ENCODE measurements at regions not wholly inside any gene's neighbourhood (a gene's known extent, or its start where the extent isn't known, plus 50 kb on each side); places are given as distances from the start of the nearest gene placed in this dataset.

GRCh38 chr6:14193524-14193923, 76.0 kb downstream of the CD83 start:
- H3F3A ChIP-seq (ENCODE audit: insufficient read depth), result no peaks in the 10 kb centered on the region
- TF ChIP-seq, protein P1, sequence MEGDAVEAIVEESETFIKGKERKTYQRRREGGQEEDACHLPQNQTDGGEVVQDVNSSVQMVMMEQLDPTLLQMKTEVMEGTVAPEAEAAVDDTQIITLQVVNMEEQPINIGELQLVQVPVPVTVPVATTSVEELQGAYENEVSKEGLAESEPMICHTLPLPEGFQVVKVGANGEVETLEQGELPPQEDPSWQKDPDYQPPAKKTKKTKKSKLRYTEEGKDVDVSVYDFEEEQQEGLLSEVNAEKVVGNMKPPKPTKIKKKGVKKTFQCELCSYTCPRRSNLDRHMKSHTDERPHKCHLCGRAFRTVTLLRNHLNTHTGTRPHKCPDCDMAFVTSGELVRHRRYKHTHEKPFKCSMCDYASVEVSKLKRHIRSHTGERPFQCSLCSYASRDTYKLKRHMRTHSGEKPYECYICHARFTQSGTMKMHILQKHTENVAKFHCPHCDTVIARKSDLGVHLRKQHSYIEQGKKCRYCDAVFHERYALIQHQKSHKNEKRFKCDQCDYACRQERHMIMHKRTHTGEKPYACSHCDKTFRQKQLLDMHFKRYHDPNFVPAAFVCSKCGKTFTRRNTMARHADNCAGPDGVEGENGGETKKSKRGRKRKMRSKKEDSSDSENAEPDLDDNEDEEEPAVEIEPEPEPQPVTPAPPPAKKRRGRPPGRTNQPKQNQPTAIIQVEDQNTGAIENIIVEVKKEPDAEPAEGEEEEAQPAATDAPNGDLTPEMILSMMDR (IDR thresholded peaks at IDR 0.05; ENCODE audit: insufficient read depth, low read length, poor library complexity, severe bottlenecking), result no peak
- TF ChIP-seq EZH2phosphoT487 (conservative IDR thresholded peaks at IDR 0.05; ENCODE audit: low read length), result no peak

DNA sequence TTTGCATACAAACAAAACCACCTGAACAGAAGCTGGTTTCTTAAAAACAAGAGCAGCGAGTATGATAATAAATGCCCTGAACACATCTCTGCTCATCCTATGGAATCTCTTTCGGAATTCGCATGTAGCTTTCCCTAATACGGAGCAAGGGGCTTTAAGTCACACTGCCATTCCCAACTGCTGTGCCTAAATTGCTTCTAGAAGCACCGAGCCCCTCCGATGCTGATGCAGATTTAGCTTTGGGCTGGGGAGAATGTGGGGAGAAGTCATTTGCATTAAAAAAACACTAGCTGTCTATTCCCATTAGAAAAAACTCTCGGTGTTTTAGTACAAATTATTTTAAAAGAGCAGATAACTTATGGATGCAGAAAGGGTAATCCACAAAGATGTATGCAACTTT, 76.9 kb downstream of the CD83 start:
- Histone ChIP-seq H3K4me2 (ENCODE audit: low read depth, low read length, poor library complexity, severe bottlenecking) (no peak overlapping the region), H4K20me1 (ENCODE audit: low read depth, low read length) (no peaks in the 10 kb centered on the region), H3K27ac (ENCODE audit: low read depth, low read length) (no peak overlapping the region), H3K79me2 (ENCODE audit: insufficient read depth, low read length) (no peaks in the 10 kb centered on the region), H2AFZ (ENCODE audit: low read depth, low read length, severe bottlenecking) (no peak overlapping the region), H3K9me3 (ENCODE audit: insufficient read depth, low read length) (no peaks in the 10 kb centered on the region), H3K9me2 (replicated peaks; ENCODE audit: insufficient read depth, low read length) (no peaks in the 10 kb centered on the region), H3K4me3 (ENCODE audit: insufficient read depth, low read length, poor library complexity, severe bottlenecking) (no peak overlapping the region), H3F3A (ENCODE audit: insufficient read depth) (no peaks in the 10 kb centered on the region), H3K36me3 (ENCODE audit: low read length) (no peaks in the 10 kb centered on the region), H3K27me3 (ENCODE audit: low read length) (no peaks in the 10 kb centered on the region), H3K9ac (ENCODE audit: low read length) (no peak overlapping the region)
- TF ChIP-seq, protein P1 (IDR thresholded peaks at IDR 0.05; ENCODE audit: insufficient read depth, low read length, poor library complexity, severe bottlenecking), result no peak
- TF ChIP-seq EZH2phosphoT487 (conservative IDR thresholded peaks at IDR 0.05; ENCODE audit: low read length), result no peak

More at GRCh38 chr6:14193524-14193923, 76.0 kb downstream of the CD83 start:
- no peak overlapping the region for H2AFZ ChIP-seq (ENCODE audit: low read depth, low read length, severe bottlenecking)
- no peak overlapping the region for H3K9ac ChIP-seq (ENCODE audit: low read length)
- no peaks in the 10 kb centered on the region for H3K9me2 ChIP-seq (replicated peaks; ENCODE audit: insufficient read depth, low read length)
- no peak overlapping the region for H3K4me2 ChIP-seq (ENCODE audit: low read depth, low read length, poor library complexity, severe bottlenecking)
- no peak overlapping the region for H3K4me3 ChIP-seq (ENCODE audit: insufficient read depth, low read length, poor library complexity, severe bottlenecking)
- no peaks in the 10 kb centered on the region for H3K9me3 ChIP-seq (ENCODE audit: insufficient read depth, low read length)
- H3K79me2 ChIP-seq (ENCODE audit: insufficient read depth, low read length), result no peaks in the 10 kb centered on the region
- H3K27me3 ChIP-seq (ENCODE audit: low read length), result no peaks in the 10 kb centered on the region
- no peak overlapping the region for H3K27ac ChIP-seq (ENCODE audit: low read depth, low read length)
- H3K36me3 ChIP-seq (ENCODE audit: low read length), result no peaks in the 10 kb centered on the region
- H4K20me1 ChIP-seq (ENCODE audit: low read depth, low read length), result no peaks in the 10 kb centered on the region

DNA sequence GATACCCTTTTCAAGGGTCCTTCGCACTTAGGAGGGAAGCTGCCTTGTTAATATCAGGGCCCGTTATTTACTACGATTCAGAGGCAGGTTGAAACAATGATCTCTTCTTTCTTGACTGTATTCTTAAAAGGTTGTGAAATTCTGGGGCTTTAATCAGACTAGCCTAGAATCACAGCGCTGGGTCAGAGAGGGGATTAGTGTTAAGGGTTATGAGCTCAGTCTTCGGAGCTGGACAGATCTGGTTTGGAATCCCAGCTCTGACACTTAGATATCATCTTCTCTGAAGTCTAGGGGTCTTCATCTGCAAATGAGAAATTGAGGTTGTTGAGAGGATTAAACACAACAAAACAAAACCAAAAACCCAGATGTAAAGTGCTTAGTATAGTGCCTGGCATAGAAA, 77.4 kb downstream of the CD83 start:
- no peak overlapping the region for H2AFZ ChIP-seq (ENCODE audit: low read depth, low read length, severe bottlenecking)

More for the DNA sequence above, 77.4 kb downstream of the CD83 start:
- Histone ChIP-seq H3K4me3 (ENCODE audit: insufficient read depth, low read length, poor library complexity, severe bottlenecking) (no peak overlapping the region), H3K79me2 (ENCODE audit: insufficient read depth, low read length) (no peaks in the 10 kb centered on the region), H3K27me3 (ENCODE audit: low read length) (no peaks in the 10 kb centered on the region), H3F3A (ENCODE audit: insufficient read depth) (no peaks in the 10 kb centered on the region), H3K36me3 (ENCODE audit: low read length) (no peaks in the 10 kb centered on the region), H3K4me2 (ENCODE audit: low read depth, low read length, poor library complexity, severe bottlenecking) (no peak overlapping the region), H3K27ac (ENCODE audit: low read depth, low read length) (no peak overlapping the region), H3K9me3 (ENCODE audit: insufficient read depth, low read length) (no peaks in the 10 kb centered on the region), H3K9ac (ENCODE audit: low read length) (no peak overlapping the region), H3K9me2 (replicated peaks; ENCODE audit: insufficient read depth, low read length) (no peaks in the 10 kb centered on the region), H4K20me1 (ENCODE audit: low read depth, low read length) (no peaks in the 10 kb centered on the region)
- TF ChIP-seq EZH2phosphoT487 (conservative IDR thresholded peaks at IDR 0.05; ENCODE audit: low read length), result no peak
- TF ChIP-seq, protein P1 (IDR thresholded peaks at IDR 0.05; ENCODE audit: insufficient read depth, low read length, poor library complexity, severe bottlenecking), result no peak
